ENCODE measurements at regions not wholly inside any gene's neighbourhood (a gene's known extent, or its start where the extent isn't known, plus 50 kb on each side); places are given as distances from the start of the nearest gene placed in this dataset.

DNA sequence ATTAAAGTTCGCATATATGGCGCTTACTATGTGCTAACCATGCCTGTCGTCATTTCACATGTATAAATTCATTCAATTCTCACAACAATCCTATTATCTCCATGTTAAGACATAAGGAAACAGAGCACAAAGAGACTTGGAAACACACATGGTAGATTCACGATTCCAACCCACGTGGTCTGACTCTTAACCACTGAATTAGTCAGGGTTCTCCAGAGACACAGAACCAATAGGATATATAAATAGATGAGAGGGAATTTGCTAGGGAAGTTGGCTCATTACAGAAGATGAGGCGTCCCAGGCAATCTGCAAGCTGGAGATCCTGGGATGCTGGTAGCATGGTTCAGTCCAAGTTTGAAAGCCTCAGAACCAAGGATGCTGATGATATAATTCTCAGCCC lies 765.3 kb downstream of the TBL1XR1 start:
- no peaks in the 10 kb centered on the region for H3K4me1 Mint-ChIP-seq
- H3K27me3 Mint-ChIP-seq = no peaks in the 10 kb centered on the region
- H3K36me3 Mint-ChIP-seq = no peaks in the 10 kb centered on the region
- H3K4me3 Mint-ChIP-seq = no peak overlapping the region
- no peak for DNase-seq
- H3K27ac Mint-ChIP-seq = no peak overlapping the region
- no peaks in the 10 kb centered on the region for H3K9me3 Mint-ChIP-seq

DNA sequence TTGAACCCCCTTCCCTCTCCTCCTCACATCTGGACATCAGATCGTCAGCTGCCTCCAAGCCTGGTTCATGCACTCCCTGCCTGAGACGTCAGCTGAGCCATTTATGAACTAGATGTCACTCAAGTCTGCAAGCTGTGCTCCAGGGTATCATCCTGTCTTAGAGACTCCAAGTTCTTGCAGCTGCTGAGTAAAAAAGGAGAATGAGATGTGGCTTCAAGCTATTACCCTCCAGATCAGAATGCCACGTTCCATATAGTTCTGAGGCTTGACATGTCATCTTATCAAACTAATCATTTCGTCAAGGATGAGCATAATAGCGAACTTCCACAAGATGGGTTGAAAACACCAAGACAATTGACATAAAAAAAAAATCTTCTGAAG lies 766.3 kb downstream of the TBL1XR1 start:
- Mint-ChIP-seq H3K4me1 (no peaks in the 10 kb centered on the region), H3K4me3 (no peak overlapping the region), H3K27me3 (no peaks in the 10 kb centered on the region), H3K36me3 (no peaks in the 10 kb centered on the region), H3K9me3 (no peaks in the 10 kb centered on the region), H3K27ac (no peak overlapping the region)
- no peak for DNase-seq

DNA sequence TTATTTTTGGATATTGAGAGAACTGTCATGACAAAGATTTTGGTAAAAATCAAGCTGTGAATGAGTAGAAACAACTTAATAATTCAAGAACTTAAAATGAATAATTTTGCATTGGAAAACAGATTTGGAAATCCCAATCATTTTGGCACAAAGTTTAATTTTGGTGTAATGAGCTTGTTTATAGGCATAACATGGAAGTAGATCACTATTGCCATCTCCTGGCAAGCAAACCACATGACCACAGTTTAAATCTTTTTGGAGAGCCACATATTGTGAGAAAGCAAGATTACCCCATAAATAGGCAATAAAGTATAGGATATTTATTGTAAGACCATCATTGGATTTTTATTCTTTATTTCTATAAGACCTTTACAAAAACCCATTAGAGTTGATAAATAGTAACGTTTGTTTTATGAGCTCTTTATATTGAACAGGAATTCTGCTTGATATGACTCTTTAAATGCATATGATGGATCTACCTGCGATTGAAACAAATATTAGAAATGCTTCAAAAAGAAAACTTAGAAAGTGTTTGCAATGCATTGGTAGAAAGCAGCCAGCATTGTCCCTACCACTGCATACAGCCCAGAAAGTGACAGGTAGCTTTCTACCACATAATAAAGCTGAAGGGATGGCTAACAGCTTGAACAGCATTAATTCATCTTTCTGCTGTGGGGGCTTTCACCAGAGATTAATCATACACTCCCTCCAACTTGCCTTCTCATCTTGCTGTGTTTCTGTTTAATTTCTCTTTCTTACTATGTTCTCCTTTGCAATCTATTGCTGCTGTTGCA lies 766.8 kb downstream of the TBL1XR1 start:
- no peak for DNase-seq
- Mint-ChIP-seq H3K9me3 (no peaks in the 10 kb centered on the region), H3K27ac (no peak overlapping the region), H3K4me3 (no peak overlapping the region), H3K27me3 (no peaks in the 10 kb centered on the region), H3K36me3 (no peaks in the 10 kb centered on the region), H3K4me1 (no peaks in the 10 kb centered on the region)

DNA sequence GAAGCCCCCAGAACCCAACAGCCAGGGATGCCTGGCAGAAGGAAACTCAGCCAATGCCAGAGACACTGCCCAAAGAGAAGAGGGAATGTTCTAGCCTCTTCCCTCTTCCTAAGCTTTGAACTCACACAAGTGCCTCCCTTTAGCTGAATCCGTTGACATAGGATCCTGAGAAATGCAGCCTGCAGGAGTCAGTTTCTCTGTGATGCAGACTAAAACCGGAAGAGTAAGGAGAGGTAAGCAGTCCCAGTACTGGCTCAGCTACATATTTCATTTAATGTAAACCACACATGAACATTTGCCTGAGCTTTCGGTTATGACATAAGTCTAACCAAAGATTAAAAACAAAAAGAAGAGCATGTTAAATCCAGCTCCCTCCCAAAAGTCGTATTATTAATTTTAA lies 768.7 kb downstream of the TBL1XR1 start:
- H3K4me1 Mint-ChIP-seq = no peaks in the 10 kb centered on the region
- H3K27ac Mint-ChIP-seq = no peak overlapping the region
- no peaks in the 10 kb centered on the region for H3K9me3 Mint-ChIP-seq
- no peak overlapping the region for H3K4me3 Mint-ChIP-seq
- DNase-seq = no peak
- no peaks in the 10 kb centered on the region for H3K36me3 Mint-ChIP-seq
- H3K27me3 Mint-ChIP-seq = no peaks in the 10 kb centered on the region

DNA sequence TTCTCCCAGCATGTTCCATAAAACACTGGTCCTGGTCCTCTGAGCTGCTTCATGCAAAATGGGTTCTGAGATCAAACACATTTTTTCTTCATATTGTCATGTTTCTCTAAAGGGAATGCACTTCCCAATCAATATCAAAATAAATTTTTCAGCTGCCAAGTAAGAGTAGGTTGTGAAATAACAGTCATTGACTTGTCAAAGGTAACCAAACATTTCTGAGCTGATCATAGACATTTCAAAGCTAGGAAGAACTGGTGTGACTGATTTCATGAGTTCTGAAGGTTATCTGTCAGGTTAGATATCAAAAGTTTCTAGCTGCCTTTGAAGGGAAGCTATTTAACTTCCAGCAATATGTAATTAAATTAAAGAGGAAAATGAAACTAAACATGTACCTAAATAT lies 770.9 kb downstream of the TBL1XR1 start:
- DNase-seq = no peak
- Mint-ChIP-seq H3K36me3 (no peaks in the 10 kb centered on the region), H3K4me1 (no peaks in the 10 kb centered on the region), H3K9me3 (no peaks in the 10 kb centered on the region), H3K27me3 (no peaks in the 10 kb centered on the region), H3K27ac (no peak overlapping the region), H3K4me3 (no peak overlapping the region)

DNA sequence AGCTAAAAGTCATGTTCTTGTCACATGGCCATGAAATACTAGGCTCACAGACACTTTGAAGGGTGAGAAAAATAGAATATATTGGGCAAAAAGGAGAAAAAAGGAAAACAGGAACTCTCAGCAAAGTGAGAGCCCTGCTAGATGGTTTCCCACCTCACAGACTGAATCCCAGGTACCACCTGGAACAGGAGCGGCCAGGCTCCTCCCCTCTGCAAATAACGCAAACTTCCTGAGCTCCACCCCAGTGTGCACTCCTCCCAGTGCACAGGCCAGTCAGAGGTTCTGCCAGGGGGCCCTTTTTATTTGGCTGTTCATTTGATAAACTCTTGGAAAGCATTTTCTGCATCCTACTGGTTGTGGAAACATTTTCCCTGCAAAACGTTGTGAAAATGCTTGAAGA lies 780.4 kb downstream of the TBL1XR1 start:
- Mint-ChIP-seq H3K27ac (no peak overlapping the region), H3K9me3 (no peaks in the 10 kb centered on the region), H3K4me3 (no peak overlapping the region), H3K4me1 (no peaks in the 10 kb centered on the region), H3K27me3 (no peaks in the 10 kb centered on the region), H3K36me3 (no peaks in the 10 kb centered on the region)
- no peak for DNase-seq

DNA sequence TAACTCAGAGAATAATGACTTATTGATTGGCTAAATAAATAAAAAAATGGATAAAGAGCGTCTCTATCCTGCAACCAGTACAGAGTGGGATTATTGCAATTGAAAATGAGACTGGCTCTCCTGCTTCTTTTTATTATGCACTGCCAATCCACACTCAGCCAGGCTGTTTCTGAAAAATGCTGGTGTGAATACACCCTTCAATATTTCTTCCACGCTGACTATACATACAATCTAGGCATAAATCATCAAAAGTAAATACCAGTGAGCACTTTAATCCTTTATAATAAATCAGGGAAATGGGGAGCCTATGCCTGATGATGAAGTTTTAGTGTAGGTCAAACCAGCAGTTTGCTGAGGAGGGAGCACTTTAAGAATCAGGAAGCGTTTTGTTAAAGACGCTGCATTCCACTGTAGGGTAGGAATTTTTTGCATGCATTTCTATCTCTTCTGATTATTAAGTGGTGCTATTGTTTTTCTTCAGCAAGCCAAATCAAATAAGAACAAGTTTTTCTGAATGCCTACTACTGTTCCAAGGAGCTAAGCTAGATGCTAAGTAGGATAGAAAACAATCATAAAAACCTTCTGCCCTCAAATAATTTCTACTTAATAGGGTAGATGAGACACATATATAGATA lies 781.5 kb downstream of the TBL1XR1 start:
- Mint-ChIP-seq H3K4me3 (no peak overlapping the region), H3K27me3 (no peaks in the 10 kb centered on the region), H3K9me3 (no peaks in the 10 kb centered on the region), H3K27ac (no peak overlapping the region), H3K4me1 (no peaks in the 10 kb centered on the region), H3K36me3 (no peaks in the 10 kb centered on the region)
- DNase-seq = no peak

DNA sequence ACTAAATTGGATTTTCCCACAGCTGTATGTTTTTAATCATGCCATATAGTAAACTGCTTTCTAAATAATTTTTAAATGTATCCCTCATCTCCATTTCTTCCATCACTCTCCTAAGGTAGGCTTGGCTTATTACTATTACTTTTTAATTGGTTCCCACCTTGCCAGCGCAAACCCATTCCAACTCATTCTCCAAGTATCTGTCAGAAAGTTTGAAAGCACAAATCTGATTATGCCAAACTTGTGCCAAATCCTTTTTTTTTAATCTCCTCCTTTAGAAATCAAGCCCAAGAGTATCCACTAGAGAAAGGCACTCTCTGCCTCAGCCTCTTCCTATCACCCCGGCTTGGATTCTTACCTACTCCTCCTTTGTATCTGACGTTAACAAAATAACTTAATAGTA lies 784.5 kb downstream of the TBL1XR1 start:
- Mint-ChIP-seq H3K9me3 (no peaks in the 10 kb centered on the region), H3K4me3 (no peak overlapping the region), H3K36me3 (no peaks in the 10 kb centered on the region), H3K4me1 (no peaks in the 10 kb centered on the region), H3K27ac (no peak overlapping the region), H3K27me3 (no peaks in the 10 kb centered on the region)
- DNase-seq = no peak

DNA sequence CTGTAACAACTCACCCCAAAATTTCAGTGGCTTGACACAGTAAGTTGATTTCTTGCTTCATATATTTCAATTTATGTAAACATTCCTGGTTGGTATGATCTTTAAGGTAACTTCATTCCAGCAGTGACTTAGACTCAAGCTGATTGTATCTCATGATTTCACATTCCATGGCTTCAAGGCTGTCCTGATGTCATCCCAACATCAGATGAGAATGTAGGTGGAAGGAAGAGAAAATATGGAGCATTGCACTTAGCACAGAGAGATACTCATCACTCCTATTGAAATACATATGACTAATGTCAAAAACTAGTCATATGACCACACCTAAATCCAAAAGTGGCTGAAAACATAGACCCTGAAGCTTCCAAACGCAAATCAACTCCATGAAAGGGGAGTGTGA lies 793.8 kb downstream of the TBL1XR1 start:
- Mint-ChIP-seq H3K27me3 (no peaks in the 10 kb centered on the region), H3K36me3 (no peaks in the 10 kb centered on the region), H3K27ac (no peak overlapping the region), H3K4me3 (no peak overlapping the region), H3K4me1 (no peaks in the 10 kb centered on the region), H3K9me3 (no peaks in the 10 kb centered on the region)
- no peak for DNase-seq

DNA sequence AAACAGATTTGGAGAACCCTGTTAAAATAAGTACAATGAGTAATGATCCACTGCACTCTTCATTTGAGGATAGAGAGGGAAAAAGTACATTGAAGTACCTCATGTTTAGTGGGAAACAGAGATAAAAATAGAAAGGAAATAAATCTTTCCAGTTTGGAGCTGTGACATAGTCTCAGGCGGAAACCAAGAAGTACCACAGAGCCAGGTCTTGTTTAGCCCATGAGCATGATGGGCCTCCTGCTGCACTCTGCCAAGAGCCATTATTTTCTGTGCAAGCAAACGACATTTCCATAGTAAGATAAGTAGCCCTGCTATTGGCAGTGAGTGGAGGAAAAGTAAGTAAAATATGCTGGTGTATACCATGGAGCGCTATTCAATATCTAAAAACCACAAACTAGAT lies 796.1 kb downstream of the TBL1XR1 start:
- H3K27ac Mint-ChIP-seq = no peak overlapping the region
- no peaks in the 10 kb centered on the region for H3K4me1 Mint-ChIP-seq
- no peak overlapping the region for H3K4me3 Mint-ChIP-seq
- no peaks in the 10 kb centered on the region for H3K27me3 Mint-ChIP-seq
- H3K9me3 Mint-ChIP-seq = peaks cover 5% of the 10 kb centered on the region
- DNase-seq = no peak
- H3K36me3 Mint-ChIP-seq = no peaks in the 10 kb centered on the region

DNA sequence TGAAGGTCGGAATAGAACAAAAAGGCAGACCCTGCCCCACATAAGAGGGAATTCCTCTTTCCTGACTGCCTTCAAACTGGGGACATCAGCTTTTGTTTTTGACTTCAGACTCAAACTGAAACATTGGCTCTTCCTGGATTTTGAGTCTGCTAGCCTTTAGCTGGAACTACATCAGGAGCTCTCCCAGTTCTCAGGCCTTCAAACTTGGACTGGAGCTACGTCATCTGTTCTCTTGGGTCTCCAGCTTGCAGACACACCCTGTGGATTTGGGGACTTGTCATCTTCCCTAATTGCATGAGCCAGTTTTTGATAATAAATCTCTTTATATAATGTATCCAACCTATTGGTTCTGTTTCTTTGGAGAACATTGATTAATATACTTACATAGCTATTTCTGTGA lies 798.1 kb downstream of the TBL1XR1 start:
- no peaks in the 10 kb centered on the region for H3K27me3 Mint-ChIP-seq
- peaks cover 10% of the 10 kb centered on the region for H3K9me3 Mint-ChIP-seq
- no peak overlapping the region for H3K27ac Mint-ChIP-seq
- no peak for DNase-seq
- H3K4me1 Mint-ChIP-seq = no peaks in the 10 kb centered on the region
- H3K36me3 Mint-ChIP-seq = no peaks in the 10 kb centered on the region
- H3K4me3 Mint-ChIP-seq = no peak overlapping the region

DNA sequence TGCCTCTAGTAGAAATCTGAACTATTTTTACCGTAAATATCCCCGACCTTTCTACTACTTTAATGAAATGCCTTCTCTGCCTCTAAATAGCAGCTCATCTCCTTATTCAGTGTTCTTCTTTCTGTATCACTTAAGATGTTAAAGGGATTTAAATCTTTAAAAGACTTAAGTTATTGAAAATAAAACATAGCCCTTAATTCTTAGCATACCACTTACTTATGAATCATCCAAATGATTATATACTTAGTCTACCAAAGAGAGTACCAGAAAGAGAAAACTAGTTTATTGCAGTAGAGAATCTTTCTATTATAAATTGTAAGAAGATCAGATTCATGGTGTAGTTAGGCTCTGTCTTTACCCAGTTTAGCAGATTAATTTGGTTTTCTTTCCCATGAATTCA lies 802.0 kb downstream of the TBL1XR1 start:
- no peaks in the 10 kb centered on the region for H3K27me3 Mint-ChIP-seq
- no peak overlapping the region for H3K27ac Mint-ChIP-seq
- H3K9me3 Mint-ChIP-seq = peaks cover 17% of the 10 kb centered on the region
- no peaks in the 10 kb centered on the region for H3K36me3 Mint-ChIP-seq
- no peaks in the 10 kb centered on the region for H3K4me1 Mint-ChIP-seq
- H3K4me3 Mint-ChIP-seq = no peak overlapping the region
- no peak for DNase-seq

DNA sequence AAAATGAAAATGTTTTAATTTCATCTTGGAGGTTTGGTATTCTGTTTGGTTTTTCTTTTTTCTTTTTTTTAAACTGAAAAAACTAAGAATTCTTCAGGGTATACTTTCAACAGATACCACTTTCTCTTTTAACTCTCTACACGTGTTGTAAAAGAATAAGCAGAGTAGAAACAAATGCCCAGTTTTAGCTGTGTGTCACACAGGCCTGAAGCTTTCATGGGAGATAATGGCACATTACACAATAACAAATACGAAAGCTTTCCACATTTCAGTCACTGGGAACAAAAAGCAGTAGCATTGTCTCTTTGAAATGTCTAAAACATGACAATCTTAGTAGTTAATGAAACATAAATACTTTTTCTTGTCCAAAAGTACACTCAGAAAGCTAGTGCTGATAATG lies 818.5 kb downstream of the TBL1XR1 start:
- no peaks in the 10 kb centered on the region for H3K27me3 Mint-ChIP-seq
- no peaks in the 10 kb centered on the region for H3K36me3 Mint-ChIP-seq
- DNase-seq = no peak
- no peak overlapping the region for H3K27ac Mint-ChIP-seq
- no peaks in the 10 kb centered on the region for H3K4me1 Mint-ChIP-seq
- H3K4me3 Mint-ChIP-seq = no peak overlapping the region
- H3K9me3 Mint-ChIP-seq = no peaks in the 10 kb centered on the region

DNA sequence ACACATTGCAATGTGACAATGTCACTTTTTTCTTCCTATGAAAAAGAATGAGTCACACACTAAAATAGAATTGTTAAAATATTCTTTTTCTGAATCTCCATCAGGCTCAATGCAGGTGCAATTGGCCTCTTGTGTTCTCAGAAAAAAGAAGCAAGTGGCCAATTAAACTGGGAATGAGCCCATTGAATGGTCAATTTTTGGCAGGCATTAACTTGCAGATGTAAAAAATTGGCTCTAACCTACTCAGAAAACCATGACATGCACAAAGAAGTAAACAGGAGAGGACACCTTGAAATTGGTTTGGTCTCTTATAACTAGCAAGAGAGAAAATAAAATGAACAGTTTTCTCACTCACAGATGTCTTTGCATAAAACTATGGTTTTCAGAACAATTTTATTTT lies 820.8 kb downstream of the TBL1XR1 start:
- no peaks in the 10 kb centered on the region for H3K4me1 Mint-ChIP-seq
- no peak for DNase-seq
- H3K9me3 Mint-ChIP-seq = no peaks in the 10 kb centered on the region
- H3K4me3 Mint-ChIP-seq = no peak overlapping the region
- no peaks in the 10 kb centered on the region for H3K36me3 Mint-ChIP-seq
- H3K27me3 Mint-ChIP-seq = no peaks in the 10 kb centered on the region
- no peak overlapping the region for H3K27ac Mint-ChIP-seq

DNA sequence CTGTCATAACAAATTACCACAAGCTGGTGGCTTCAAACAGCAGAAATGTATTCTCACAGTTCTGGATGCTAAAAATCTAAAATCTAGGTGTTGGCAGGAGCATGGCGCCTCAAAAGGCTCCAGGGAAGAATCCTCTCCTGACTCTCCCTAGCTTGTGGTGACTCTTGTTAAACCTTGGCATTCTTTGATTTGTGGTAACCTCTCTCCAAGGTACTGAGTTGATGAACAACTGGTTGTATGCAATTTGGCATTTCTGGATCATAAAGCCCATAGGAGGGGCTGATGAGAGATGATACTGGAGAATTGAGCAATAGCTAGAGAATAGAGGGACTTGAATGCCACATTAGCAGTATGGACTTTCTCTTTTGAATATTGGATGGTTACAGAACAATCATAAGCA lies 821.8 kb downstream of the TBL1XR1 start:
- H3K27me3 Mint-ChIP-seq = no peaks in the 10 kb centered on the region
- H3K4me3 Mint-ChIP-seq = no peak overlapping the region
- H3K36me3 Mint-ChIP-seq = no peaks in the 10 kb centered on the region
- DNase-seq = no peak
- H3K9me3 Mint-ChIP-seq = no peaks in the 10 kb centered on the region
- no peak overlapping the region for H3K27ac Mint-ChIP-seq
- no peaks in the 10 kb centered on the region for H3K4me1 Mint-ChIP-seq

DNA sequence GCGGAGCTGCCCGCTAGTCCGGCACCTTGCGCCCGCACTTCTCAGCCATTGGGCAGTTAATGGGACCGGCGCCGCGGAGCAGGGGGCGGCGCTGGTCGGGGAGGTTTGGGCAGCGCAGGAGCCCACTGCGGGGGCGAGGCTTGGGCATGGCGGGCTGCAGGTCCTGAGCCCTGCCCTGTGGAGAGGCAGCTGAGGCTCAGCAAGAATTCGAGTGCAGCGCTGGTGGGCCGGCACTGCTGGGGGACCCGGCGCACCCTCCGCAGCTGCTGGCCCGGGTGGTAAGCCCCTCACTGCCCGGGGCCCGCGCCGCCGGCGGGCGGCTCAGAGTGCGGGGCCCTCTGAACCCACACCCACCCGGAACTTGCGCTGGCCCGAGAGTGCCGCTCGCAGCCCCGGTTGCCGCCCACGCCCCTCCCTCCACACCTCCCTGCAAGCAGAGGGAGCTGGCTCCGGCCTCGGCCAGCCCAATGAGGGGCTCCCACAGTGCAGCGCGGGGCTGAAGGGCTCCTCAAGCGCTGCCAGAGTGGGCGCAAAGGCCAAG lies 835.0 kb downstream of the TBL1XR1 start:
- H3K27me3 Mint-ChIP-seq = no peaks in the 10 kb centered on the region
- DNase-seq = no peak
- no peak overlapping the region for H3K4me3 Mint-ChIP-seq
- H3K4me1 Mint-ChIP-seq = no peaks in the 10 kb centered on the region
- no peaks in the 10 kb centered on the region for H3K36me3 Mint-ChIP-seq
- H3K9me3 Mint-ChIP-seq = peaks cover 3% of the 10 kb centered on the region
- no peak overlapping the region for H3K27ac Mint-ChIP-seq

Measured in activated naive CD8-positive, alpha-beta T cell treated with anti-CD3 and anti-CD28 coated beads for 36 hours (primary cell).